B cell (primary cell): ENCODE measurements at regions not wholly inside any gene's neighbourhood (a gene's known extent, or its start where the extent isn't known, plus 50 kb on each side); places are given as distances from the start of the nearest gene placed in this dataset.

Source experiments
- ATAC-seq: fragments of 200-7000 bp; cut with Tn5 transposase; one replicate; pipeline ENCODE4 v1.10.0; 2021; ENCODE audit warnings: low read depth, mild to moderate bottlenecking, moderate number of reproducible peaks, moderate library complexity
- CTCF ChIA-PET: fragments of 350-600 bp; sonication (Branson Sonifier 250); formaldehyde crosslinking; loops from one replicate; lab custom pipeline; 2021; ENCODE audit warnings: antibody characterized with exemption, inconsistent platforms; lab: Charles Lee
- POLR2A ChIA-PET: fragments of 350-600 bp; sonication (Branson Sonifier 250); formaldehyde crosslinking; loops from one replicate; lab custom pipeline; 2021; ENCODE audit warnings: antibody characterized with exemption; lab: Charles Lee
- DNase-seq: peaks from one replicate; pipeline ENCODE4 v3.0.0; 2013
- H2AFZ ChIP-seq: 2 replicates; pipeline ENCODE4 v1.6.1; 2012; ENCODE audit warnings: mild to moderate bottlenecking, low read depth, low read length; ENCODE audit not compliant: insufficient read depth, poor library complexity, severe bottlenecking
- H3K27ac ChIP-seq, 2 donors: 1 replicate in 1 of 2; 2 replicates in 1 of 2; pipeline ENCODE4 v1.5.1; 2012 to 2013; ENCODE audit warnings: low read length in 2 of 2, mild to moderate bottlenecking in 2 of 2, moderate library complexity in 1 of 2
- H3K27me3 ChIP-seq, 4 experiments: fragments of 200-600 bp in 1 of 4; sonication (generic) in 1 of 4; replicated peaks in 1 of 4; 1 replicate in 2 of 4; 2 replicates in 2 of 4; pipeline versions ENCODE4 v1.6.1 to v1.7.0; 2013 to 2016; ENCODE audit warnings: low read length in 3 of 4, mild to moderate bottlenecking in 2 of 4, mixed read lengths in 1 of 4, moderate library complexity in 1 of 4; ENCODE audit not compliant: insufficient read depth in 4 of 4, control insufficient read depth in 3 of 4; ENCODE audit errors: control extremely low read depth in 1 of 4
- H3K36me3 ChIP-seq, 2 experiments: replicated peaks in 1 of 2; 1 replicate in 1 of 2; 2 replicates in 1 of 2; pipeline versions ENCODE4 v1.6.1 to v1.7.1; 2013; ENCODE audit warnings: low read length in 1 of 2; ENCODE audit not compliant: insufficient read depth in 2 of 2, control insufficient read depth in 1 of 2; ENCODE audit errors: control extremely low read depth in 1 of 2, extremely low read depth in 1 of 2
- H3K4me1 ChIP-seq, 2 donors: fragments of 200-600 bp in 1 of 2; sonication (generic) in 1 of 2; 1 replicate in 1 of 2; 2 replicates in 1 of 2; pipeline versions ENCODE4 v1.5.1 to v1.6.1; 2013 to 2017; ENCODE audit warnings: low read length in 2 of 2; ENCODE audit not compliant: control insufficient read depth in 2 of 2, insufficient read depth in 2 of 2
- H3K4me2 ChIP-seq: replicated peaks from 2 replicates; pipeline ENCODE3; 2012; ENCODE audit warnings: mild to moderate bottlenecking, low read depth, low read length; ENCODE audit not compliant: poor library complexity, severe bottlenecking
- H3K4me3 ChIP-seq, 5 experiments: fragments of 200-600 bp in 1 of 5; sonication (generic) in 1 of 5; 1 replicate in 3 of 5; 2 replicates in 2 of 5; pipeline versions ENCODE4 v1.5.1 to v1.7.0; 2011 to 2016; ENCODE audit warnings: low read length in 4 of 5, mild to moderate bottlenecking in 4 of 5, low read depth in 2 of 5, control low read depth in 1 of 5, moderate library complexity in 1 of 5; ENCODE audit not compliant: insufficient read depth in 1 of 5; ENCODE audit errors: control extremely low read depth in 1 of 5, extremely low read depth in 1 of 5
- H3K79me2 ChIP-seq: fragments of 200-600 bp; sonication (generic); one replicate; pipeline ENCODE4 v1.6.0; 2016; ENCODE audit warnings: low read length; ENCODE audit not compliant: control insufficient read depth, insufficient read depth
- H3K9ac ChIP-seq: fragments of 200-600 bp; sonication (generic); 2 replicates; pipeline ENCODE4 v1.6.1; 2017; ENCODE audit warnings: mild to moderate bottlenecking, low read length, moderate library complexity
- H3K9me3 ChIP-seq, 3 donors: one replicate each; pipeline versions ENCODE4 v1.6.1 to v1.7.1; 2013; ENCODE audit warnings: low read length in 2 of 3; ENCODE audit not compliant: control insufficient read depth in 2 of 3, insufficient read depth in 1 of 3; ENCODE audit errors: control extremely low read depth in 1 of 3
- H4K20me1 ChIP-seq: 2 replicates; pipeline ENCODE4 v1.6.0; 2012; ENCODE audit warnings: mild to moderate bottlenecking, low read length; ENCODE audit not compliant: insufficient read depth, control insufficient read depth, poor library complexity, severe bottlenecking
- H3K27ac Mint-ChIP-seq: one replicate; pipeline ENCODE4 v1.8.0; 2021; ENCODE audit warnings: mixed read lengths
- H3K27me3 Mint-ChIP-seq: one replicate; pipeline ENCODE4 v1.8.0; 2021; ENCODE audit warnings: mixed read lengths
- H3K4me1 Mint-ChIP-seq: one replicate; pipeline ENCODE4 v1.8.0; 2021; ENCODE audit warnings: mixed read lengths
- H3K4me3 Mint-ChIP-seq: one replicate; pipeline ENCODE4 v1.8.0; 2021; ENCODE audit warnings: mixed read lengths
- H3K9me3 Mint-ChIP-seq: one replicate; pipeline ENCODE4 v1.8.0; 2022; ENCODE audit warnings: mixed read lengths; ENCODE audit not compliant: insufficient read depth
- EZH2 ChIP-seq: IDR thresholded peaks from 2 replicates; pipeline ENCODE4 v1.6.1; 2012; ENCODE audit warnings: borderline replicate concordance, low read depth, mild to moderate bottlenecking, moderate library complexity, low read length; ENCODE audit not compliant: insufficient read depth, poor library complexity, severe bottlenecking
- WGBS: methylation state at CpG from one replicate; pipeline ENCODE4 v1.1.5; 2013; ENCODE audit warnings: missing lambda C conversion rate; ENCODE audit not compliant: insufficient coverage; 5-methylcytosine and 5-hydroxymethylcytosine counted together
- intact Hi-C: fragments of 100-400 bp; cut with micrococcal nuclease; formaldehyde crosslinking; loops from one replicate; pipeline ENCODE4 v1.10.0; 2022
- TF ChIP-seq, protein P1 (sequence below): fragments of 200-600 bp; IDR thresholded peaks from one replicate; pipeline ENCODE4 v1.8.0; 2022; ENCODE audit warnings: antibody characterized with exemption, mild to moderate bottlenecking

DNA sequence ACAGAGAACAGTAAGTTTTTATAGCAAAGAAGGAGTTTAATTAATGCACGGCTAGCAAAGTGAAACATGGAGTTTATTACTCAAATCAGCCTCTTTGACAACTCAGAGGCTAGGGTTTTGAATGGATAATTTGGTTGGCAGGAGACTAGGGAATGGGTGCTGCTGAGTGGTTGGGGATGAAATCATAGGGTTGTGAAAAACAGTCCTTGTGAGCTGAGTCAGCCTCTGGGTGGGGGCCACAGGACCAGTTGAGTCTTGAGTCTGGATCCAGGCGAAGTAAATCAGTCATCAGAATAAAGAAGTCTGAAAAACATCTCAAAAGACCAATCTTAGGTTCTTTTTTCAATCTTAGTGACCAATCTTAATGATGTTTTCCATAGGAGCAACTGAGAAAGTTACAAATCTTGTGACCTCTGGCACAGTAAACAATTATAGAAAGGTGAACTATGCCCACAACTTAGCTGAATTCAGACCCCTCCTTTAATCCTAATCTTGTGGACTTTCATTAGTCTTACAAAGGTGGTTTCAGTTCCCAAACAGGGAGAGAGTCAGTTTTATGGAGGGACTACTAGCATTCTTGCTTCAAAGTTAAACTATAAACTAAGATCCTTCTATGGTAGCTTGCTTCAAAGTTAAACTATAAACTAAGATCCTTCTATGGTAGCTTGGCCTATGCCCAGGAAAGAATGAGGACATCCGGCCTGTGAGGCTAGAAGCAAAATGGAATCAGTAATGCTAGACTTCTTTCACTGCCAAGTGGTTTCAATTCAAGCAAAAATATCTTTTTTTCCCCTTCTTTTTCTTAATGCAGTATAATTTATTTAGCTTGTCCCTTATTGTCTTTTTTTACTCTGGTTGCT lies 84.5 kb downstream of the AASDHPPT start:
- 83% methylated on average over 2 of the region's 3 CpGs for WGBS
- CTCF ChIA-PET: no interaction called here
- H3K27me3 Mint-ChIP-seq: no peaks in the 10 kb centered on the region
- H3K9me3 Mint-ChIP-seq: no peaks in the 10 kb centered on the region
- H3K4me3 ChIP-seq: no peak overlapping the region
- H3K27ac ChIP-seq: no peak overlapping the region
- H3K27ac Mint-ChIP-seq: no peak overlapping the region
- H3K9me3 ChIP-seq: peaks cover 0 to 6% (median 1%) of the 10 kb centered on the region in 3 donors
- H2AFZ ChIP-seq: no peak overlapping the region
- no peak overlapping the region for H3K9ac ChIP-seq
- H3K4me1 Mint-ChIP-seq: no peaks in the 10 kb centered on the region
- no peak for TF ChIP-seq EZH2
- TF ChIP-seq, protein P1, sequence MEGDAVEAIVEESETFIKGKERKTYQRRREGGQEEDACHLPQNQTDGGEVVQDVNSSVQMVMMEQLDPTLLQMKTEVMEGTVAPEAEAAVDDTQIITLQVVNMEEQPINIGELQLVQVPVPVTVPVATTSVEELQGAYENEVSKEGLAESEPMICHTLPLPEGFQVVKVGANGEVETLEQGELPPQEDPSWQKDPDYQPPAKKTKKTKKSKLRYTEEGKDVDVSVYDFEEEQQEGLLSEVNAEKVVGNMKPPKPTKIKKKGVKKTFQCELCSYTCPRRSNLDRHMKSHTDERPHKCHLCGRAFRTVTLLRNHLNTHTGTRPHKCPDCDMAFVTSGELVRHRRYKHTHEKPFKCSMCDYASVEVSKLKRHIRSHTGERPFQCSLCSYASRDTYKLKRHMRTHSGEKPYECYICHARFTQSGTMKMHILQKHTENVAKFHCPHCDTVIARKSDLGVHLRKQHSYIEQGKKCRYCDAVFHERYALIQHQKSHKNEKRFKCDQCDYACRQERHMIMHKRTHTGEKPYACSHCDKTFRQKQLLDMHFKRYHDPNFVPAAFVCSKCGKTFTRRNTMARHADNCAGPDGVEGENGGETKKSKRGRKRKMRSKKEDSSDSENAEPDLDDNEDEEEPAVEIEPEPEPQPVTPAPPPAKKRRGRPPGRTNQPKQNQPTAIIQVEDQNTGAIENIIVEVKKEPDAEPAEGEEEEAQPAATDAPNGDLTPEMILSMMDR: no peak
- intact Hi-C loops: no loop called here
- no peak overlapping the region for H3K4me2 ChIP-seq
- H3K27me3 ChIP-seq: no peaks in the 10 kb centered on the region
- POLR2A ChIA-PET: no interaction called here
- H3K4me3 Mint-ChIP-seq: no peak overlapping the region
- no peak for DNase-seq
- H3K4me1 ChIP-seq: no peaks in the 10 kb centered on the region
- no peaks in the 10 kb centered on the region for H4K20me1 ChIP-seq
- ATAC-seq: no peak
- no peaks in the 10 kb centered on the region for H3K36me3 ChIP-seq
- H3K79me2 ChIP-seq: no peaks in the 10 kb centered on the region

GRCh38 chr11:106167085-106167484 lies 89.6 kb downstream of the AASDHPPT start:
- ChIA-PET CTCF (interaction anchor here (1.6 kb wide), 1 partner anchor 11 kb away, joined by 3 read pairs; no protein-coding TSS in a partner anchor), POLR2A (no interaction called here)
- no peaks in the 10 kb centered on the region for H3K4me1 ChIP-seq
- no peak overlapping the region for H3K4me3 ChIP-seq
- H3K27ac Mint-ChIP-seq: no peak overlapping the region
- intact Hi-C loops: no loop called here
- H3K4me1 Mint-ChIP-seq: no peaks in the 10 kb centered on the region
- H4K20me1 ChIP-seq: no peaks in the 10 kb centered on the region
- no peak overlapping the region for H3K27ac ChIP-seq
- peaks cover 3% of the 10 kb centered on the region for H3K9me3 Mint-ChIP-seq
- no peaks in the 10 kb centered on the region for H3K27me3 Mint-ChIP-seq
- H3K4me3 Mint-ChIP-seq: no peak overlapping the region
- DNase-seq (no peak), ATAC-seq (no peak)
- no peaks in the 10 kb centered on the region for H3K27me3 ChIP-seq
- no peak overlapping the region for H2AFZ ChIP-seq
- TF ChIP-seq EZH2: no peak
- TF ChIP-seq, protein P1: no peak
- no peak overlapping the region for H3K9ac ChIP-seq
- H3K36me3 ChIP-seq: no peaks in the 10 kb centered on the region
- no peaks in the 10 kb centered on the region for H3K79me2 ChIP-seq
- peaks cover 0 to 8% (median 3%) of the 10 kb centered on the region in 3 donors for H3K9me3 ChIP-seq
- H3K4me2 ChIP-seq: no peak overlapping the region
